HG02870 (cell line): ENCODE measurements at regions not wholly inside any gene's neighbourhood (a gene's known extent, or its start where the extent isn't known, plus 50 kb on each side); places are given as distances from the start of the nearest gene placed in this dataset.
"Not testable (repeated sequence)": the region's sequence is repeated elsewhere in the genome, so short reads cannot be mapped to it uniquely, and the experiment has no call there.

Source experiments
- ATAC-seq: cut with Tn5 transposase; IDR thresholded peaks from one replicate; pipeline ENCODE4 v1.9.1; 2021; ENCODE audit warnings: mild to moderate bottlenecking, moderate library complexity; ENCODE audit not compliant: unreplicated experiment

GRCh38 chr13:60214213-60215055 lies 50.7 kb upstream of the DIAPH3 start:
- ATAC-seq, result no peak

- ATAC-seq, result no peak
Observed at GRCh38 chr13:60220072-60220471, 56.3 kb upstream of the DIAPH3 start.

GRCh38 chr13:60221581-60221980 lies 57.9 kb upstream of the DIAPH3 start:
- ATAC-seq, result no peak

GRCh38 chr13:60226507-60226906 lies 62.8 kb upstream of the DIAPH3 start:
- no peak for ATAC-seq

- no peak for ATAC-seq
Observed at GRCh38 chr13:60227158-60227557, 63.4 kb upstream of the DIAPH3 start.

- peak; percentile 38 for ATAC-seq
Observed at GRCh38 chr13:60229708-60230272, 66.1 kb upstream of the DIAPH3 start.

- peak; percentile 84 for ATAC-seq
Observed at GRCh38 chr13:60230593-60230992, 66.9 kb upstream of the DIAPH3 start.

- no peak for ATAC-seq
Observed at GRCh38 chr13:60242043-60242595, 78.4 kb upstream of the DIAPH3 start.

GRCh38 chr13:60244381-60244780 lies 80.7 kb upstream of the DIAPH3 start:
- no peak for ATAC-seq

GRCh38 chr13:60251419-60251818 lies 87.7 kb upstream of the DIAPH3 start:
- ATAC-seq, result not testable (repeated sequence)

- no peak for ATAC-seq
Observed at GRCh38 chr13:60258349-60258748, 94.6 kb upstream of the DIAPH3 start.

- ATAC-seq, result no peak
Observed at GRCh38 chr13:60260440-60260839, 96.7 kb upstream of the DIAPH3 start.

- no peak for ATAC-seq
Observed at GRCh38 chr13:60261432-60262351, 98.0 kb upstream of the DIAPH3 start.

- ATAC-seq, result no peak
Observed at GRCh38 chr13:60265566-60265965, 101.8 kb upstream of the DIAPH3 start.

- ATAC-seq, result peak; percentile 88
Observed at GRCh38 chr13:60267498-60268202, 103.9 kb upstream of the DIAPH3 start.

- ATAC-seq, result no peak
Observed at GRCh38 chr13:60268203-60268555, 104.5 kb upstream of the DIAPH3 start.

GRCh38 chr13:60273971-60274527 lies 110.3 kb upstream of the DIAPH3 start:
- no peak for ATAC-seq

- no peak for ATAC-seq
Observed at GRCh38 chr13:60274655-60275054, 110.9 kb upstream of the DIAPH3 start.

- no peak for ATAC-seq
Observed at GRCh38 chr13:60275208-60275607, 111.5 kb upstream of the DIAPH3 start.

GRCh38 chr13:60280524-60280923 lies 116.5 kb upstream of the TDRD3 start:
- ATAC-seq, result not testable (repeated sequence)
